ENCODE measurements at regions not wholly inside any gene's neighbourhood (a gene's known extent, or its start where the extent isn't known, plus 50 kb on each side); places are given as distances from the start of the nearest gene placed in this dataset.

- Histone ChIP-seq H3K9me2 (ENCODE audit: insufficient read depth) (no peaks in the 10 kb centered on the region), H3K27me3 (ENCODE audit: insufficient read depth) (no peaks in the 10 kb centered on the region), H4K20me1 (replicated peaks; ENCODE audit: insufficient read depth) (no peaks in the 10 kb centered on the region), H3K4me1 (ENCODE audit: insufficient read depth) (no peaks in the 10 kb centered on the region), H3K79me2 (replicated peaks; ENCODE audit: insufficient read depth) (no peaks in the 10 kb centered on the region), H3K4me2 (no peak overlapping the region), H2AFZ (no peak overlapping the region), H3K4me3 (no peak overlapping the region), H3K27ac (ENCODE audit: low read depth) (no peak overlapping the region), H3K36me3 (ENCODE audit: insufficient read depth) (no peaks in the 10 kb centered on the region), H3F3A (replicated peaks; ENCODE audit: low read depth) (no peaks in the 10 kb centered on the region)
- TF ChIP-seq ZNF462 (CRISPR knock-in tag; IDR thresholded peaks at IDR 0.05), result no peak
- TF ChIP-seq ZNF331 (CRISPR knock-in tag; IDR thresholded peaks at IDR 0.05; ENCODE audit: low read depth), result no peak
- no peak for TF ChIP-seq STAT1 (IDR thresholded peaks at IDR 0.05; ENCODE audit: unreplicated experiment)
- TF ChIP-seq ETS1 (IDR thresholded peaks at IDR 0.05), result no peak
- no peak for TF ChIP-seq EZH2phosphoT487 (IDR thresholded peaks at IDR 0.05; ENCODE audit: unreplicated experiment)
- no peak for TF ChIP-seq NANOG (IDR thresholded peaks at IDR 0.05; ENCODE audit: borderline replicate concordance)
- TF ChIP-seq JUNB (IDR thresholded peaks at IDR 0.05; ENCODE audit: unreplicated experiment), result no peak
- TF ChIP-seq CREB1 (CRISPR knock-in tag; IDR thresholded peaks at IDR 0.05; ENCODE audit: low read depth), result no peak
- no peak for TF ChIP-seq POLR2AphosphoS5 (IDR thresholded peaks at IDR 0.05; ENCODE audit: low read depth)
- DNase-seq (ENCODE audit: low spot score) (no peak), ATAC-seq (peak; percentile 14; the same call in 1 of the 3 replicates)
- Mint-ChIP-seq H3K4me1 (peaks cover 20% of the 10 kb centered on the region), H3K36me3 (ENCODE audit: low read depth) (no peaks in the 10 kb centered on the region), H3K27me3 (ENCODE audit: insufficient read depth, low read depth, poor library complexity) (peaks cover 6% of the 10 kb centered on the region), H3K9me3 (no peaks in the 10 kb centered on the region), H3K27ac (no peak overlapping the region), H3K4me3 (no peak overlapping the region)
Measured at GRCh38 chr17:36863676-36864612, 73.3 kb upstream of the LHX1 start.

All from GM23338 (cell line).